ENCODE measurements at regions not wholly inside any gene's neighbourhood (a gene's known extent, or its start where the extent isn't known, plus 50 kb on each side); places are given as distances from the start of the nearest gene placed in this dataset.

GRCh38 chr2:167706800-167707199, 540.6 kb downstream of the STK39 start:
- Histone ChIP-seq H3K9me2 (no peaks in the 10 kb centered on the region), H3K4me2 (no peak overlapping the region), H3K36me3 (replicated peaks in 1 of 2; ENCODE audit: control insufficient read depth in 1 of 2, insufficient read depth in 2 of 2, low read length in 1 of 2) (no peaks in the 10 kb centered on the region), H2AFZ (ENCODE audit: low read depth) (no peak overlapping the region), H3F3A (replicated peaks; ENCODE audit: insufficient read depth) (no peaks in the 10 kb centered on the region), H3K79me2 (ENCODE audit: insufficient read depth) (no peaks in the 10 kb centered on the region), H3K27ac (ENCODE audit: low read depth in 2 of 2, low read length in 1 of 2) (no peak overlapping the region), H3K4me1 (ENCODE audit: control insufficient read depth in 1 of 2, insufficient read depth in 2 of 2, low read depth in 1 of 2, low read length in 1 of 2) (no peaks in the 10 kb centered on the region), H4K20me1 (ENCODE audit: insufficient read depth) (no peaks in the 10 kb centered on the region), H3K9me3 (no peaks in the 10 kb centered on the region), H3K9ac (no peak overlapping the region), H3K4me3 (ENCODE audit: low read depth in 2 of 2, low read length in 1 of 2) (no peak overlapping the region), H3K27me3 (ENCODE audit: insufficient read depth) (no peaks in the 10 kb centered on the region)
- POLR2A ChIA-PET: no interaction called here
- WGBS (ENCODE audit: low lambda C conversion rate): 36% methylated on average over 2 of the region's 2 CpGs
- DNase-seq: no peak
- no peak for TF ChIP-seq RXRA (IDR thresholded peaks at IDR 0.05; ENCODE audit: borderline replicate concordance, low read depth)
- no peak for TF ChIP-seq FOSL2 (IDR thresholded peaks at IDR 0.05; ENCODE audit: borderline replicate concordance, low read depth)
- TF ChIP-seq USF2 (IDR thresholded peaks at IDR 0.05; ENCODE audit: borderline replicate concordance, low read depth, low read length): no peak
- no peak for TF ChIP-seq TCF12 (IDR thresholded peaks at IDR 0.05)
- no peak for TF ChIP-seq SMC3 (IDR thresholded peaks at IDR 0.05; ENCODE audit: low read depth, low read length)
- no peak for TF ChIP-seq GATA2 (CRISPR knock-in tag; IDR thresholded peaks at IDR 0.05)
- no peak for TF ChIP-seq RAD21 (IDR thresholded peaks at IDR 0.05; ENCODE audit: low read length)
- TF ChIP-seq NRF1 (IDR thresholded peaks at IDR 0.05; ENCODE audit: low read depth, low read length): no peak
- TF ChIP-seq TEAD4 (IDR thresholded peaks at IDR 0.05; ENCODE audit: borderline replicate concordance, insufficient read depth): no peak
- no peak for TF ChIP-seq USF1 (IDR thresholded peaks at IDR 0.05; ENCODE audit: borderline replicate concordance, low read depth)
- no peak for TF ChIP-seq JUND (IDR thresholded peaks at IDR 0.05)
- no peak for TF ChIP-seq MAX (IDR thresholded peaks at IDR 0.05; ENCODE audit: low read depth)
- no peak for TF ChIP-seq TAF1 (IDR thresholded peaks at IDR 0.05; ENCODE audit: borderline replicate concordance, low read depth, low read length)
- no peak for TF ChIP-seq EP300 (IDR thresholded peaks at IDR 0.05; ENCODE audit: borderline replicate concordance in 1 of 2, low read depth in 1 of 2, low read length in 1 of 2)
- no peak for TF ChIP-seq MEF2A (IDR thresholded peaks at IDR 0.05; ENCODE audit: borderline replicate concordance, low read depth)
- TF ChIP-seq ELF1 (IDR thresholded peaks at IDR 0.05): no peak
- TF ChIP-seq SIN3A (IDR thresholded peaks at IDR 0.05; ENCODE audit: borderline replicate concordance, low read depth, low read length): no peak
- no peak for TF ChIP-seq POLR2AphosphoS5 (IDR thresholded peaks at IDR 0.05; ENCODE audit: low read depth, low read length)
- CTCF ChIA-PET: no interaction called here

GRCh38 chr2:167703441-167703840, 544.0 kb downstream of the STK39 start:
- Histone ChIP-seq H3K4me2 (no peak overlapping the region), H4K20me1 (ENCODE audit: insufficient read depth) (no peaks in the 10 kb centered on the region), H3K4me1 (ENCODE audit: control insufficient read depth in 1 of 2, insufficient read depth in 2 of 2, low read depth in 1 of 2, low read length in 1 of 2) (no peaks in the 10 kb centered on the region), H3K9me2 (no peaks in the 10 kb centered on the region), H3F3A (replicated peaks; ENCODE audit: insufficient read depth) (no peaks in the 10 kb centered on the region), H3K4me3 (ENCODE audit: low read depth in 2 of 2, low read length in 1 of 2) (no peak overlapping the region), H2AFZ (ENCODE audit: low read depth) (no peak overlapping the region), H3K9ac (no peak overlapping the region), H3K27me3 (ENCODE audit: insufficient read depth) (no peaks in the 10 kb centered on the region), H3K9me3 (no peaks in the 10 kb centered on the region), H3K27ac (ENCODE audit: low read depth in 2 of 2, low read length in 1 of 2) (no peak overlapping the region), H3K79me2 (ENCODE audit: insufficient read depth) (no peaks in the 10 kb centered on the region), H3K36me3 (replicated peaks in 1 of 2; ENCODE audit: control insufficient read depth in 1 of 2, insufficient read depth in 2 of 2, low read length in 1 of 2) (no peaks in the 10 kb centered on the region)
- ChIA-PET CTCF (no interaction called here), POLR2A (no interaction called here)
- WGBS (ENCODE audit: low lambda C conversion rate): 67% methylated on average over 3 of the region's 3 CpGs
- DNase-seq: no peak
- TF ChIP-seq SIN3A (IDR thresholded peaks at IDR 0.05; ENCODE audit: borderline replicate concordance, low read depth, low read length): no peak
- no peak for TF ChIP-seq EZH2phosphoT487 (IDR thresholded peaks at IDR 0.05; ENCODE audit: borderline replicate concordance, low read depth)
- TF ChIP-seq FOXJ3 (CRISPR knock-in tag; IDR thresholded peaks at IDR 0.05): no peak
- no peak for TF ChIP-seq ELF1 (IDR thresholded peaks at IDR 0.05)
- no peak for TF ChIP-seq NFIC (IDR thresholded peaks at IDR 0.05; ENCODE audit: borderline replicate concordance)
- TF ChIP-seq CHD2 (IDR thresholded peaks at IDR 0.05; ENCODE audit: low read length, partially characterized antibody): no peak
- TF ChIP-seq USF1 (IDR thresholded peaks at IDR 0.05; ENCODE audit: borderline replicate concordance, low read depth): no peak
- no peak for TF ChIP-seq RCOR1 (IDR thresholded peaks at IDR 0.05; ENCODE audit: low read length)
- no peak for TF ChIP-seq TCF12 (IDR thresholded peaks at IDR 0.05)
- no peak for TF ChIP-seq ZBTB33 (IDR thresholded peaks at IDR 0.05; ENCODE audit: borderline replicate concordance, low read depth)
- no peak for TF ChIP-seq SMC3 (IDR thresholded peaks at IDR 0.05; ENCODE audit: low read depth, low read length)
- no peak for TF ChIP-seq FOXM1 (IDR thresholded peaks at IDR 0.05; ENCODE audit: low read depth)
- TF ChIP-seq POLR2AphosphoS5 (IDR thresholded peaks at IDR 0.05; ENCODE audit: low read depth, low read length): no peak
- TF ChIP-seq GABPA (IDR thresholded peaks at IDR 0.05; ENCODE audit: low read depth): no peak
- no peak for TF ChIP-seq GATA2 (CRISPR knock-in tag; IDR thresholded peaks at IDR 0.05)
- TF ChIP-seq MXI1 (IDR thresholded peaks at IDR 0.05; ENCODE audit: low read depth, low read length): no peak

Measured in SK-N-SH (cell line).